Progenitor cell of endocrine pancreas (in vitro differentiated cells): ENCODE measurements at regions not wholly inside any gene's neighbourhood (a gene's known extent, or its start where the extent isn't known, plus 50 kb on each side); places are given as distances from the start of the nearest gene placed in this dataset.

ENCODE experiments used
- DNase-seq: peaks from one replicate; pipeline ENCODE4 v3.0.0; 2021; ENCODE audit warnings: low spot score; ENCODE audit not compliant: unreplicated experiment
- H3K27ac Mint-ChIP-seq: 2 replicates; pipeline ENCODE4 v1.8.0; 2021; ENCODE audit warnings: mild to moderate bottlenecking, moderate library complexity, mixed read lengths
- H3K27me3 Mint-ChIP-seq: 2 replicates; pipeline ENCODE4 v1.8.0; 2021; ENCODE audit warnings: mixed read lengths
- H3K36me3 Mint-ChIP-seq: 2 replicates; pipeline ENCODE4 v1.8.0; 2022; ENCODE audit warnings: mixed read lengths; ENCODE audit not compliant: insufficient read depth
- H3K4me1 Mint-ChIP-seq: 2 replicates; pipeline ENCODE4 v1.8.0; 2021; ENCODE audit warnings: low read depth, mixed read lengths
- H3K4me3 Mint-ChIP-seq: 2 replicates; pipeline ENCODE4 v1.8.0; 2021; ENCODE audit warnings: low read depth, mild to moderate bottlenecking, moderate library complexity, mixed read lengths
- H3K9me3 Mint-ChIP-seq: 2 replicates; pipeline ENCODE4 v1.8.0; 2021; ENCODE audit warnings: low read depth, mixed read lengths
- CTCF ChIP-seq: fragments of 200-600 bp; sonication (generic); IDR thresholded peaks from one replicate; pipeline ENCODE4 v1.5.0; 2021; ENCODE audit warnings: antibody characterized with exemption, mild to moderate bottlenecking; ENCODE audit not compliant: unreplicated experiment

GRCh38 chr15:62812515-62812835 is 230.1 kb upstream of the TPM1 start:
- Mint-ChIP-seq H3K9me3 (no peaks in the 10 kb centered on the region), H3K4me3 (no peak overlapping the region), H3K27me3 (no peaks in the 10 kb centered on the region), H3K27ac (peak overlapping the region; percentile 84), H3K4me1 (peaks cover 29% of the 10 kb centered on the region), H3K36me3 (no peaks in the 10 kb centered on the region)
- TF ChIP-seq CTCF, result no peak
- no peak for DNase-seq

- no peak for TF ChIP-seq CTCF
- no peak for DNase-seq
- H3K9me3 Mint-ChIP-seq, result no peaks in the 10 kb centered on the region
- H3K27ac Mint-ChIP-seq, result peak overlapping the region; percentile 3
- peaks cover 4% of the 10 kb centered on the region for H3K36me3 Mint-ChIP-seq
- H3K4me3 Mint-ChIP-seq, result no peak overlapping the region
- H3K4me1 Mint-ChIP-seq, result peaks cover 32% of the 10 kb centered on the region
- H3K27me3 Mint-ChIP-seq, result no peaks in the 10 kb centered on the region
These were observed 226.0 kb upstream of the TPM1 start for GRCh38 chr15:62816342-62817069.

GRCh38 chr15:62818691-62819090 is 223.9 kb upstream of the TPM1 start:
- TF ChIP-seq CTCF, result no peak

GRCh38 chr15:62821384-62822131 is 221.0 kb upstream of the TPM1 start:
- no peak for DNase-seq
- Mint-ChIP-seq H3K4me1 (peaks cover 12% of the 10 kb centered on the region), H3K4me3 (no peak overlapping the region), H3K9me3 (no peaks in the 10 kb centered on the region), H3K27ac (peak overlapping the region; percentile 92), H3K27me3 (no peaks in the 10 kb centered on the region), H3K36me3 (peaks cover 6% of the 10 kb centered on the region)
- TF ChIP-seq CTCF, result no peak

More at GRCh38 chr15:62818691-62819090, 223.9 kb upstream of the TPM1 start:
- Mint-ChIP-seq H3K4me3 (no peak overlapping the region), H3K27ac (no peak overlapping the region), H3K27me3 (no peaks in the 10 kb centered on the region), H3K9me3 (no peaks in the 10 kb centered on the region), H3K4me1 (peaks cover 26% of the 10 kb centered on the region), H3K36me3 (peaks cover 4% of the 10 kb centered on the region)
- DNase-seq, result no peak

GRCh38 chr15:62822228-62822627 is 220.3 kb upstream of the TPM1 start:
- Mint-ChIP-seq H3K27ac (no peak overlapping the region), H3K4me1 (peaks cover 10% of the 10 kb centered on the region), H3K4me3 (no peak overlapping the region), H3K9me3 (no peaks in the 10 kb centered on the region), H3K36me3 (peaks cover 6% of the 10 kb centered on the region), H3K27me3 (no peaks in the 10 kb centered on the region)
- no peak for TF ChIP-seq CTCF
- no peak for DNase-seq
